Loucy (cell line): ENCODE measurements at regions not wholly inside any gene's neighbourhood (a gene's known extent, or its start where the extent isn't known, plus 50 kb on each side); places are given as distances from the start of the nearest gene placed in this dataset.

ENCODE experiments used
- H2AFZ ChIP-seq: fragments of 200-600 bp; sonication (generic); 2 replicates; pipeline ENCODE4 v1.6.0; 2016; ENCODE audit warnings: antibody characterized with exemption, mild to moderate bottlenecking, low read length, moderate library complexity
- H3F3A ChIP-seq: fragments of 200-600 bp; 2 replicates; pipeline ENCODE4 v1.6.0; 2016; ENCODE audit warnings: antibody characterized with exemption, low read depth, mild to moderate bottlenecking
- H3K27me3 ChIP-seq: fragments of 200-600 bp; sonication (generic); 2 replicates; pipeline ENCODE4 v1.6.1; 2014; ENCODE audit warnings: low read length, mild to moderate bottlenecking; ENCODE audit not compliant: insufficient read depth, poor library complexity, severe bottlenecking
- H3K36me3 ChIP-seq: fragments of 200-600 bp; sonication (generic); 2 replicates; pipeline ENCODE4 v1.6.1; 2016; ENCODE audit warnings: low read length; ENCODE audit not compliant: insufficient read depth
- H3K4me1 ChIP-seq: fragments of 200-600 bp; sonication (generic); 2 replicates; pipeline ENCODE4 v1.5.1; 2014; ENCODE audit warnings: low read length, mild to moderate bottlenecking; ENCODE audit not compliant: insufficient read depth, poor library complexity, severe bottlenecking
- H3K4me2 ChIP-seq: fragments of 200-600 bp; sonication (generic); 2 replicates; pipeline ENCODE4 v1.6.0; 2014; ENCODE audit warnings: antibody characterized with exemption, low read length, low read depth, mild to moderate bottlenecking; ENCODE audit not compliant: poor library complexity, severe bottlenecking
- H3K4me3 ChIP-seq: fragments of 200-600 bp; sonication (generic); 2 replicates; pipeline ENCODE4 v1.5.1; 2014; ENCODE audit warnings: low read length, mild to moderate bottlenecking, mixed read lengths; ENCODE audit not compliant: poor library complexity, severe bottlenecking
- H3K79me2 ChIP-seq: fragments of 200-600 bp; sonication (generic); 2 replicates; pipeline ENCODE4 v1.6.1; 2014; ENCODE audit warnings: low read length; ENCODE audit not compliant: insufficient read depth
- H3K9ac ChIP-seq: fragments of 200-600 bp; sonication (generic); 2 replicates; pipeline ENCODE4 v1.6.0; 2014; ENCODE audit warnings: mild to moderate bottlenecking, low read depth, low read length, moderate library complexity; ENCODE audit not compliant: poor library complexity, severe bottlenecking
- H3K9me2 ChIP-seq: fragments of 200-600 bp; sonication (generic); replicated peaks from 2 replicates; pipeline ENCODE4 v1.6.1; 2016; ENCODE audit warnings: low read depth, low read length, mixed read lengths
- H3K9me3 ChIP-seq: fragments of 200-600 bp; sonication (generic); 2 replicates; pipeline ENCODE4 v1.6.1; 2014; ENCODE audit warnings: mild to moderate bottlenecking, antibody characterized with exemption, low read length, low read depth; ENCODE audit not compliant: insufficient read depth
- H4K20me1 ChIP-seq: fragments of 200-600 bp; sonication (generic); 2 replicates; pipeline ENCODE4 v1.6.0; 2014; ENCODE audit warnings: antibody characterized with exemption, low read length, mild to moderate bottlenecking; ENCODE audit not compliant: insufficient read depth, poor library complexity, severe bottlenecking
- CTCF ChIP-seq: fragments of 200-600 bp; sonication (generic); conservative IDR thresholded peaks from 2 replicates; pipeline ENCODE4 v1.5.1; 2014; ENCODE audit warnings: mild to moderate bottlenecking, antibody characterized with exemption, low read length
- EZH2phosphoT487 ChIP-seq: fragments of 200-600 bp; IDR thresholded peaks from 2 replicates; pipeline ENCODE4 v1.6.1; 2018; ENCODE audit warnings: antibody characterized with exemption, mild to moderate bottlenecking, moderate library complexity, borderline replicate concordance

GRCh38 chr3:19016851-19017250 is 131.5 kb upstream of the KCNH8 start:
- H4K20me1 ChIP-seq = no peaks in the 10 kb centered on the region
- no peaks in the 10 kb centered on the region for H3K9me2 ChIP-seq
- no peak overlapping the region for H2AFZ ChIP-seq
- no peak for TF ChIP-seq CTCF
- no peak for TF ChIP-seq EZH2phosphoT487
- no peaks in the 10 kb centered on the region for H3F3A ChIP-seq
- H3K79me2 ChIP-seq = no peaks in the 10 kb centered on the region
- no peaks in the 10 kb centered on the region for H3K4me1 ChIP-seq
- no peaks in the 10 kb centered on the region for H3K9me3 ChIP-seq
- H3K36me3 ChIP-seq = no peaks in the 10 kb centered on the region
- H3K27me3 ChIP-seq = no peaks in the 10 kb centered on the region
- no peak overlapping the region for H3K4me2 ChIP-seq
- H3K9ac ChIP-seq = no peak overlapping the region
- no peak overlapping the region for H3K4me3 ChIP-seq

- no peaks in the 10 kb centered on the region for H3K4me1 ChIP-seq
- no peak overlapping the region for H2AFZ ChIP-seq
- no peak overlapping the region for H3K4me2 ChIP-seq
- H3K79me2 ChIP-seq = no peaks in the 10 kb centered on the region
- no peak overlapping the region for H3K9ac ChIP-seq
- H3F3A ChIP-seq = no peaks in the 10 kb centered on the region
- H3K9me3 ChIP-seq = no peaks in the 10 kb centered on the region
- no peaks in the 10 kb centered on the region for H4K20me1 ChIP-seq
- no peaks in the 10 kb centered on the region for H3K36me3 ChIP-seq
- TF ChIP-seq EZH2phosphoT487 (no peak), CTCF (no peak)
- H3K9me2 ChIP-seq = no peaks in the 10 kb centered on the region
- no peaks in the 10 kb centered on the region for H3K27me3 ChIP-seq
- no peak overlapping the region for H3K4me3 ChIP-seq
These were observed 134.4 kb upstream of the KCNH8 start for GRCh38 chr3:19013879-19014278.

- Histone ChIP-seq H3K9ac (no peak overlapping the region), H3K4me1 (no peaks in the 10 kb centered on the region), H4K20me1 (no peaks in the 10 kb centered on the region), H3K9me2 (no peaks in the 10 kb centered on the region), H3K79me2 (no peaks in the 10 kb centered on the region), H3F3A (no peaks in the 10 kb centered on the region), H3K4me3 (no peak overlapping the region), H3K36me3 (no peaks in the 10 kb centered on the region), H3K27me3 (no peaks in the 10 kb centered on the region), H3K9me3 (no peaks in the 10 kb centered on the region), H3K4me2 (no peak overlapping the region), H2AFZ (no peak overlapping the region)
- TF ChIP-seq EZH2phosphoT487 (no peak), CTCF (no peak)
These were observed 135.5 kb upstream of the KCNH8 start for GRCh38 chr3:19012846-19013245.
